ENCODE measurements at regions not wholly inside any gene's neighbourhood (a gene's known extent, or its start where the extent isn't known, plus 50 kb on each side); places are given as distances from the start of the nearest gene placed in this dataset.
A peak's percentile ranks its signal among the peaks of the same experiment; 100 is the strongest.
"Not testable (repeated sequence)": the region's sequence is repeated elsewhere in the genome, so short reads cannot be mapped to it uniquely, and the experiment has no call there.

DNA sequence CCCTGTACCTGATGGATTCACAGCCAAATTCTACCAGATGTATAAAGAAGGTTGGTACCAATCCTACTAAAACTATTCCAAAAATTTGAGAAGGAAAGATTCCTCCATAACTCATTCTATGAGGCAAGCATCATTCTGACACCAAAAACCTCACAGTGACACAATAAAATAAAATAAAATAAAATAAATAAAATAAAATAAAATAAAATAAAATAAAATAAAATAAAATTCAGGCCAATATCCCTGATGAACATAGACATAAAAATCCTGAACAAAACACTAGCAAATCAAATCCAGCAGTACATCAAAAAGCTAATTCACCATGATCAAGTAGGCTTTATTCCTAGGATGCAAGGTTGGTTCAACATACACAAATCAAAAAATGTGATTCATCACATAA lies 108.1 kb downstream of the PROX1 start:
- not testable (repeated sequence) for DNase-seq

DNA sequence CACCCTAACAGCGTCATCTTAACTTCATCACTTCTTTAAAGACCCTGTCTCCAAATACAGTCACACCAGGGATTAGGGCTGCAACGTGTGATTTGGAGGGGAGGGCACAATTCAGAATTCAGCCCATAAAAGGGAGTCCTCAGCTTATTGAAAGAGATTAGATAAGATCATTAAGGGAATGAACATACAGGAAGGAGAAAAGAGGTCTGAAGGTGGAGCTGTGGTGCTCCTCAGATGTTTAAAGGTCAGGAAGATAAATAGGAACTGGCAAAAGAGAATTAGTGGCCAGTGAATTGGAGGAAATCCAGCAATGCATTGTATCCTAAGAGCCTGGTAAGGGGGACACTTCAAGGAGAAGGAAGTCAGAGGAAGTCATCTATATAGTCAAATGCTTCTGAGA lies 113.5 kb downstream of the PROX1 start:
- no peak for DNase-seq

DNA sequence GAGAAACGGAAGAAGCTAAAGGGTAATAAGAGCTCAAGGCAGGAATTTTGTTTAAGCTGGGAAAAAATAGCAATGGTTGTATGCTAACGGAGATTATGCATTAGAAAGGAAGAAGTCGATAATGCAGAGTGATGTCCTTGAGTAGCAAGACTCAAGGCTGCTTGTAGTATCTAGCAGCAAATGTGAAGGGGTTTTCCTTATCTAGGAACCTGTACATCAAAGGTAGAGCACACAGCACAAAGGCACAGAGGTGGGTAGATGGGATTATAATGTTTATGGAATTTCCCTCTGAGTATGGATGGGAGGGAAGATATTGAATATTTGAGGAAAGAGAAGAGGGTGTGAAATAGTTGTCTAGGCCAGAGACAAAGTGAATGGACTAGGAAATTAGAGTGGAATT lies 114.1 kb downstream of the PROX1 start:
- no peak for DNase-seq

DNA sequence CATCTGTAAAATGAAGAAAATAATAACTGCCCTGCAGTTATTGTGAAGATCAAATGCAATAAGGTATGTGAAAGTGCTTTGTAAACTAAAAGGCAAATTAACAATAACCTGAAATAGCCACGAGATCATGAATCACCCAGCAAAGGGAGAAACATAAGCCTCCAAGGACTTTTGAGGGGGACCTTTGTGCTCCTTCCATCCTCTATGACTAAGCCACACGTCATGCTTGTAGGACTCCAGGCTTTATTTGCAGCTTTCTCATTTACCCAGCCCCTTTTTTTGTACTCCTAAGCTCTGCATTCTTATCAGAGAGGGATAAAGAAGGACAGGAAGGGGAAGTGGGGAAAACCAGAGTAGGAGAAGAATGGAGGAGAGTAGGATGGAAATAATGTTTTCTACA lies 115.1 kb downstream of the PROX1 start:
- DNase-seq: no peak

DNA sequence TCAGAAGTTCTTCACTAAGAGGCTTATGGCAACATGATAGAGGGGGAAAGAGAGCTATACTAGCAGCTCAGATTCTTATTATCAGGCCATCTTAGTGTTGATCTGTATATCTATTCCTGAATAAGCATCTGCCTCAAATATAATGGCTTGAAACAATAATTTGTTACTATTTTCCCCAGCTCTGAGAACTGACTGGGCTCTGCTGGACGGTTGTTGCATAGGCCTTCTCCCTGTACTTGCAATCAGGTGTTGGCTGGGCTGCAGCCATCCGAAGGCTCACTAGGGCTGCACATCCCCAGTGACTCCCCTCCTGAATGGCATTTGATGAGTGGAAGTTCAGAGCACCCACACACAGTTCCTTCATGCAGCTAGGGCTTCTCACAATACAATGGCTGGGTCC lies 116.0 kb downstream of the PROX1 start:
- DNase-seq: no peak

DNA sequence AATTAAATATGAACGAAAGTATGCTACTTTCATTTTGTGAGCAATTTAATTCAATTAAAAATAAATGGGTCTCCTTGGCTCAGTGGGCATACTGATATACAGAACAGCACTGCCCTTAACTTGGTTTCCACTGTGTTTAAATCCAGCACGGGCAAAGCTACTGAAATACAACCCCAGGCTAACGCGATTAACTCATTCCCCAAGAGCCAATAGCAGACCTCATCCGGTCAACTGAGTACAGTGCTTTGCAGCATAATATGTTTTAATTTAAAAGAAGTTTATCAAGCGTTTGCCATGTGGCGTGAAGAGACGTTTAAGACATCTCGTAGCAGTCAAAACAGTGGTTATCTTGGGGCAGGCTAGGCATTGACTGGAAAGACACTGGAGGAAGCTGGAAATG lies 118.6 kb downstream of the PROX1 start:
- no peak for DNase-seq

DNA sequence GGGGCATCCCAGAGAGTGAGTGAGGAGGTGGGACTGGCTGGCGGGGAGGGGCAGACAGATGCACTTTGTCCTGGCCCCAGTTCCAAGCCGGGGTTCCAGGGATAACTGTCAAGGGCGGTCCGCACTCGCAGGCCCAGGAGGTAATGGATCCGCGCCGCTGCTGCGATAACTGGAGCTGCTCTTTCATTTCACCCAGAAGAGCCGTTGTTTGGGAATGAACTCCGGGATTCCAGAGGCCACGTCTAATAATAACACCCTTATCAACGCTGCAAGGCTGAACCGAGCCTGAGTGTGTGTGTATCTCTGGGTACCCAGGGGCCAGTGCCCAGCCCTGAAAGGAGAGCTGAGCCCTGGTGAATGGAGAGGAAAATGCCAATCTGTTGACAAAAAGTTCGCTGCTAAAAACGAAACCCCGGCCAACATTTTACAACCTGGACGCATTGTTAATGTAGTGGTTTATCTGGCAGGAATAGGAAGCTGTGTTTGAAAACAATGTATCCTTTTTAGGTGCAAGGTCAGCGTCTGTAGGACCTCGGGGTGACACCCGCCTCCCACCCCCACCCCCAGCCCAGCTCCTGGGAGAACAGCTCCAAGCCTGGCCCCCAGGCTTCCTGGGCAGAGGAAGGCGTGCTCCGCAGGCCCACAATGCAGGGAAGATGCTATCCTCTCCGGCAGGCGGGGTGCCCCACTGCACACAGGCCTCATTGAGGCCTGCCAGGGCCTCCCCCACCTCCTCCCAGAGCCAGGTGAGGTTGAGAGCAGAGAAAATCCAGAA lies 119.7 kb downstream of the PROX1 start:
- DNase-seq: no peak

DNA sequence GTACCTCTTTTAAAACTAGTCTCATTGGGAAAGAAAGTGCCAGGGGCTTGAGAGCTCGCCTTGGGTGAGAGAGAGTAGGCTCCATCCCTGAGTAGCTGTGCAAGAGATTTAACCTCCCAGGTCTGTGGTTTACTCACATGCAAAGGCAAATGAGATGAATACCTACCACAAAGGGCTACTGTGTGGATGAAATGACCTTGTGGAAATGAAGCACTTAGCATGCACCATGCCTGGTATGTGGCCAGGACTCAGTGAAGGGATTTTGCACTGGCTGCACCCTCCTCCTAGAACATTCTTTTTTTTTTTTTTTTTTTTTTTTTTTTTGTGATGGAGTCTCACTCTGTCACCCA lies 120.3 kb downstream of the PROX1 start:
- no peak for DNase-seq

DNA sequence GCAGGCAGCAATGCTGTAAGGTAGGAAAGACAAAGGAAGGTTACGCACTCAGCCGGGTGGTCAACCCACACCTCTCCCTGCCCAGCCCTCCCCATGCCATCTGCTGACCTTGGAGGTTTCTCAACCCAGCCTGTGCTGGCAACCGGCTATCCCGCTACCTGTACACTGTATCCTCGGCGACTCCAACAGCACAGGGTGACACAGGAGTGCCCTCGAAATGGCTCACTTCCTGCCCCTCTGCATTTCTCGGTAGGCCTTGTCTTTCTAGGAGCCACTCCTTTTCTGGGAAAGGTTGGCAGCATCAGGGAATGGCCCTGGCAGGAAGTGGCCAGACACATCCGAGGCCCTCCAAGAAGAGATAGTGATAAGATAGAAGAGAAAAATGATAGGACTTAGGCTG lies 124.0 kb downstream of the PROX1 start:
- DNase-seq: no peak

DNA sequence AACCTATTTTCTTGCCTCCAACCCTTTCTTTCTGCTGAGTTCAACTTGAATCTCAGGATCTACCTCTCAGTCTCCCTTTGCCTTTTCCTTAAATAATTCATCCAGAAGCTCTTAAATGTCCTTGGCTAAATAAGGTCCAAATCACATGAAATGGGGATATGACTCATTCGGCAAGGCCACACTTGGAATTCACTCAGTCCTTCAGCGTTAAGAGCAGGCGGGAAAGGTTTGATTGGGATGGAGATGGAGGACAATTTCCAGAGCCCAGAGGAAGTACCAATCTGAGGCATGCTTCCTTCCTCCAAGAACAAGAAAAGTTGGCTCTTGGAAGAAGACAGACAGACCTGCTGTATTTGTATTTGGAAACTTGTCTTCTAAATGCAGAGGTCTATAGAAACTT lies 128.5 kb downstream of the PROX1 start:
- no peak for DNase-seq

DNA sequence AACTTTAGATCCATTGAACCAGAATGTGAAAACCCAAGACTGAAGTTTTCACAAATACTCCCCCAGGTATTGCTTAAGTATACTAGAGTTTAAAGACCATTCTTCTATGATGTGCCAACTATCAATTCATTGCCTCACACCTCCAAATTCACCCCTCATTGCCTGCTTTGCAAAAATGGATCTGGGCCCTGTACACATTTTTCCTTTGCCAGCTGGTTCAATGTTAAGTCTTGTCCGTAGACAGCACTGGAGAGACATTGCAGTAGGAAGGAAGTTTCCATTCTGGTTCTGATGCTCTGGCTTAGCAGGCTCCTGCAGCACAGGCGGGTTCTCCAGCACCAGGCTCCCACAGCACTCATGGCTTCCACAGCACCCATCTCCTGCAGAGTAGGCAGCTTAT lies 130.0 kb downstream of the PROX1 start:
- DNase-seq: no peak

DNA sequence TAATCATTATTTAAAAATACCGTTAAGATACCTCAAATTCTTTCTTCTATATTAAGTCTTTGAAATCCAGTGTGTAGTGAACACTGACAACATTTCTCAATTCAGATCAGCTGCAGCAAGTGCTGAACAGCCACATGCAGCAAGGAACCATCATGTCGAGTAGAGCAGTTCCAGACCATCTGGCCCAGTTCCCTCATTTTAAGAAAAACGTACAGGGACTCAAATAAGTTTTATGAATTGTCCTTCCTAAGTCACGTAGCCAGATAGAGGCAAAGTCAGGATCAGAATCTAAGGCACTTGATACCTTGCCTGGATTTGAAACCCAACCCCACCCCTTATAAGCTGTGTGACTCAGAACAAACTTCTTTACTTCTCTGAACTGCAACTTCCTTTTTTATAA lies 132.4 kb downstream of the PROX1 start:
- no peak for DNase-seq

DNA sequence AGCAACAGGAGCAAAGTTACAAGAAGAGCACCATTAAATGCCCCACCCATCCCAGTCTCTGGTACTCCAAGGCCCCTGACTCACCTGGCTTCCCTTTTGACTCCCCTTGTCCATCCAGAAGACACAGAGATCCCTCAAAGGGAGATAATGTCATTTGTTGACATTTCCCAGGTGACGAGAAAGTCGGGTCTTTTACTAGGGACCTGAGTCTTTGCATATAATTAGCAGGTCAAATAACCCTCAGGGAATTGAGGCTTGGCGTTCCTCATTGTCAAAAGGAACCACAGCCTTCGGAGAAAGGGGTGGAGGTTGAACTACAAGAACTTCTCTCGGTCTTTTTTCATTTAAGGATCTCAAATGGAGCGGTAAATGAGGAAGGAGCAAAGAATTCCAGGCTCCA lies 133.2 kb downstream of the PROX1 start:
- no peak for DNase-seq

DNA sequence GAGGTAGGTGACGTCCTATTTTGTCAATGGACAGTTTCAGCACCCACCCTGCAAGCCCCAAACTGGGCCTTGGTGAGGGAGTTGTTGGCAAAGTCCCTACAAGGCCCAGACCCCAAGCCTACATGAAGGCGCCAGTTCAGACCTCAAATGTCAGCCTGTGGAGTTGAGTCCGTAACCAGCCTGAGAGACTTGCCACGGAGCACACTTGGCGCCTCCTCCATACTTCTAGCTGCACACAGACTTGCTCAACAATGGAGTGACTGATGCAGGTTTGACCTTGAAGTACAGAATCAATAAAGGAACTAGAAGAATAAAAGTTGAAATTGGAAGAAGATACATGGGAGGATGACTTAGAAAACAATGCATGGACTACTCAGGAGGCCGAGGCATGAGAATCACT lies 134.3 kb downstream of the PROX1 start:
- no peak for DNase-seq

DNA sequence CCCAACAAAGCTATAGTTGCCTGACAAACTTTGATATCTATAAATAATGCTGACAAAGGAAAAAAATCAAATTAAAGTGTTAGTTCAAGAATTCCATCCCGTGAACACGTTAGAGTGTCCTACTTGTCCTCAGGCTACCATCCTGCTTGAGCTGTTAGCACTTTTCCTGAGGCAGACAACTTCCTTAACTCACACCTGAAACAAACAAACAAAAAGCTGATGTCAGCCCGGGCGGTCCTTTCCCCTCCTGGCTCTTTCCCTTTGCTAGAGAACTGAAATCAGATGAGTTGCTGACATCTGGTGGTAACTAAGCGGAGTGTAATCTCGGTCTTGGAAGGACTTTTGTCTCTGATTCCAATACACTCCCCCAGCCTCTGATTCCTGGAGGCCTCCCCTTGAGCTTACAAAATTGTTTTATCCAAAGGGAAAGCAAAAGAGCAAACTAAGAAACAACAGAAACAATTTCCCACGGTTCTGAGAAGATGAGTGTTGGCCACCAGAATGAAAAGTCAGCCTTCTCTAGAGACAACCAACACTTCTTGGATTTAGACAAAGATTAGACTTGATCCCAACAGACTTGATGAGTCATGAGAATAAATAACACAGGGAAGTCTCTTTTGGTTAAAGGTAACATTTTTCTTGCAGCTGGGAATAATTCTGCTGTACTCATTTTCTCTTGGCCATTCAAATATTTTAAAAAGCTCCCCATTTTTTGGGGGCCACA lies 135.4 kb downstream of the PROX1 start:
- DNase-seq: peak; percentile 77

DNA sequence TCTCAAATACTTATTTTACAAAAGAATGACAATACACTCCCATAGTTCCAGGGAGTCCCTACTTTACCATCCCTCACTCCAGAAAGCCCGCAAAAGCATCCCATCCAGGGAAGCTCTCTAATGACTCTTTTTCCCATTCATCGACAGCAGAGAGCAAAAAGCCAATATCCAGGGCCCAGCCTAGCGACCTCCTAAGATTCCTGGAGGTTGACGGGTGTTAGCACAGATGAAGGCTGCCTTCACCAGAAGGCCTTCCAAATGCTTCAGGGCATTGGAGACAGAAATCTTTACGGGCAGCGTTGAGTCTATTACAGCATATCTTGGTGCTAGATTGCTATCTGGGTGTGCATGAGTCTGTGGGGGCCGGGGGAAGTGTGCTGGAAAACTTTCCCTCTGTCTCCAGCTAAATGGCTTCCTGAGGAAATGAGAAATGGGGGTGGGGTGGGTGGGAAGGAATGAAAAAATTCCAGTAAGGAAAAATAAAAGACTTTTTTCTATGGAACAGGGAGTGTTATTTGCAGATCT lies 136.6 kb downstream of the PROX1 start:
- DNase-seq: no peak

DNA sequence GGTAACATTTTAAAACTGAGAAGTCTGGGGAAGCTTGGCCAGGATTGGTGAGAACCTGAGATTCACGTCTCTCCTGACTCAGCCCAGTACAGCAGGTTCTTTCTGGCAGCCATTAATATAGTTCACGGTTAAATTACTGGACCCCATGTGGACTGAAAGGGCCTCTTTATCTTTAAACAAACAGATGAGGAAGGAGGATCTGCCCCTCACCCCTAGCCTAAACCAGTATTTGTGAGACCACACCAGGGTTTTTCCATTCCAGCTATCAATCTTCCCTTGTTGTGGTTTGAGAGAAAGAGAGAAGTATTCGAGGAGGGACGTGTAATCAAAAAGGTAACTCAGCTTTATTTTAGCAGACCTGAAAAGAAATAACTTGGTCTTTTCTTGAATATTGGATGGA lies 137.1 kb downstream of the PROX1 start:
- peak; percentile 27 for DNase-seq

DNA sequence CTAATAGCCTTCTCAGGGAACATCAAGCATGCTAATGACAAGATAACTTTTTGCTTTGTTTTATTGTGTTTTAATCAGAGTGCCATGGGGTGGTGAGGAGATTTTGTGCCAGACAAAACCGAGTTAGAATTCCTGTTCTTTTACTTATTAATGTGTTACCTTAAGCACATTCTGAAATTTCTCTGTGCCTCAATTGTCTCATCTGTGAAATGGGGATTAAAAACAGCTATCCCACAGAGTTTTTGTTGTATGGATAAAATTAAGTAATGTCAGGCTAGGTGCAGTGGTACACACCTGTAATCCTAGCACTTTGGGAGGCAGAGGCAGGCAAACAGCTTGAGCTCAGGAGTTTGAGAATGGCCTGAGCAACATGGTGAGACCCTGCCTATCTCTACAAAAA lies 138.0 kb downstream of the PROX1 start:
- DNase-seq: no peak

DNA sequence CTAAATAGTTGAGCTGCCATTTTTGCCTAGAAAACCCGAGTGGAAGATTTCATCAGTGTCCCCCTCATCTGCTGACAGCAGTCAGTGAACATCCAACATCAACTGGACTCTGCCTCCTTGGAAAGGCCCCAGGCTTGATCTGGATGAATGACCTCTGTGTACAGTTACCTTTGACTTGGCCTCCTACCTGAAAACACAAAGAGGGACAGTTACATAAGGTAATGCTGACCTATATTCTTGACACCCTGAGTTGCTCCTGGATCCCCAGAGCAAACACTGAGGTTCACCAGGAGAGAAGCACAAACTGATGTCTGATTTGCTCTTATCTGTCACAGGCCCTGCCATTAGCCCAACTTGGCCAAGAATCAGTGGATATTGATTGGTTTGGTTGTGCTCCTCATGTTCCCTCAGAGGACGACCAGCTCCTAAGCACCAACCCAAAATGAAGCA lies 138.9 kb downstream of the PROX1 start:
- DNase-seq: no peak

DNA sequence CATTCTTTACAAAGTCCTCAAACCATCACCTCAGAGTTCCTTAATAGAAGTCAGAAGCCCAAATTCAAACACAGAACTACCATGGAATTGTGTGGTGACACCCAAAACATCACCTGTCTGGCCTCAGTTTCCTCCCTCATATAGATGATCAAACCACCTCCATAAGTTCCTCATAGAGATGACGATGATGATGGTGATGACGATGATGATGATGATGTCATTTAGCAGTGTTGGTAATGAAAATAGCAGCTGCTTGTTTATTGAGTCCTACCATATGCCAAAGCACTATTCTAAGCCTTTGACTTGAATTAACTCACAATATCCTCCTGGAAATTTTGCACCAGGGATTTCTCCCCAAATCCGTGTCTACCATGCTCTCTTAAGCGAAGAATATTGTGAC lies 139.9 kb downstream of the PROX1 start:
- no peak for DNase-seq

DNA sequence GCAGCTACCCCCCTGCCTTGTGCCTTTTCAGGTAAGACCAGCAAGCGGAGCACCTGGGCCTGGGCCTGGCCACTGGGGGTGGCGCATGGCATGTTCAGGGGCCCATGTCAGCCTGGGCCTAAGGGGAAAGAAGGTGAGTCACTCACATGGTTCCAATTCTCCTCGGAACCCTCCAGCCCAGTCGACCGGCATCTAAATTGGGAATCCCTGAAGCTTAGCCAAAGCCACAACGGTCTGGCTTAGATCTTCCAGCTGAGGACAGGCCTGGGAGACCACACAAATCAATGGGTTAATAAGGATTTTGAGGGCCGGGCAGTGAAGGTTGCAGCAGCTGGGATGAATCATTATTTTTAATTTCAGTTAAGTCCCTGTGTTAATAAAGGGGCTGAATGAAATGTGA lies 145.1 kb upstream of the SMYD2 start:
- DNase-seq: no peak

DNA sequence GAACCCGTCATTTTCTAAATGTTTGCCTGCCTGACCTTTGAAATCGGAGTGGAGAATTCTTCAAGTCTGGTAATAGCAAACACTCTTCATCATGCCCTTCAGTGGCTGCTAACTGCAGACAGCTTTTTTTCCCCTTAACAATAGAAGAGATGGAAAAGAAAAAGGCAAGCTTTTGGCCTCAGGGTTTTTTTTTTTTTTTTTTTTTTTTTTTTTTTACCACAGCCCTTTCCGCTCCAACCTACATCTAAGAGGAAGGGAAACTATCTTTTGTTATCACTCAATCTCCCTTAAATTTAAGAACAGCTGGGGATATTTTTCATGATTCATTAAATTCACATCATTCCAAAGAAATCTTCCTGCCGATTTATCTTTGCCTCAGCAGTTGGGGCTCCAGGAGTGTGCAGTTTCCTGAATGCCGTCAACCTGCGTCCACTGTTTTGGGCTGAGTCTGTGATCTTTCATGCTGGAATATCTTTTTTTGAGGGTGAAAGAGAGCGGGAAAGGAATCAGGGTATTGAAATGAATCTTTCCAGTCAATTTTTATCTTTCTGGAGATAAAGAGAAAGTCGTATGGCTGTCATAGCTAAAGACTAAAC lies 144.5 kb upstream of the SMYD2 start:
- DNase-seq: peak; percentile 42

DNA sequence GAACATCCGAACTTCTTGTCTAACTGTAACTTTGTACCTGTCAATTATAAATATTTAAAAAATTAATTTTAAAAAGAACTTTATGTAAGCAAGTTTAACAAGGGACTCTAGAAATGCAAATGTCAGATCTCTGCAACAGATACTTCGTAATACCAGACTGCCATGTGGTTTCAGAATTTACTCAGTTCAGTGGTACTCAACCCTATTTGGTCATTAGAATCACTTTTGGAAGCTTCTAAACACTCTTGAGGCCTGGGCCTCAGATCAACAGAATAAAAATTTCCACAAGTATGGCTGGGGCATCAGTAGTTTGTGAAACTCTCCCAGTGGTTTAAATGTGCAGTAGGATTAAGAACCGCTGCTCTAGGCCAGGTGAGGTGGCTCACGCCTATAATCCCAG lies 139.5 kb upstream of the SMYD2 start:
- no peak for DNase-seq
